T-cell (primary cell): ENCODE measurements at regions not wholly inside any gene's neighbourhood (a gene's known extent, or its start where the extent isn't known, plus 50 kb on each side); places are given as distances from the start of the nearest gene placed in this dataset.

Experiments
- ATAC-seq, 4 experiments: fragments of 200-7000 bp in 3 of 4; fragments of 150-1000 bp in 1 of 4; cut with Tn5 transposase; replicated peaks in 1 of 4; 1 replicate in 3 of 4; 2 replicates in 1 of 4; pipeline ENCODE4 v1.10.0; 2021; ENCODE audit warnings: moderate library complexity in 3 of 4, mild to moderate bottlenecking in 2 of 4, moderate number of reproducible peaks in 1 of 4
- CTCF ChIA-PET, 2 donors: fragments of 300-600 bp; sonication (Branson Sonifier 250); formaldehyde crosslinking; loops; one replicate each; lab custom pipeline; 2022; ENCODE audit warnings: antibody characterized with exemption in 2 of 2; lab: Charles Lee
- POLR2A ChIA-PET, 2 donors: fragments of 300-600 bp; sonication (Branson Sonifier 250); formaldehyde crosslinking; loops; one replicate each; lab custom pipeline; 2022; ENCODE audit warnings: antibody characterized with exemption in 2 of 2; lab: Charles Lee
- DNase-seq, 35 experiments: peaks; one replicate each; pipeline versions ENCODE4 v3.0.0 to v3.0.0-alpha.2; 2013 to 2023
- H3K27ac ChIP-seq: one replicate; pipeline ENCODE4 v1.5.1; 2013; ENCODE audit warnings: low read length
- H3K27me3 ChIP-seq, 2 experiments: replicated peaks in 1 of 2; 1 replicate in 1 of 2; 2 replicates in 1 of 2; pipeline versions ENCODE4 v1.6.1 to v1.7.0; 2013; ENCODE audit warnings: low read length in 1 of 2, mixed read lengths in 1 of 2; ENCODE audit not compliant: control insufficient read depth in 2 of 2, insufficient read depth in 2 of 2; ENCODE audit errors: extremely low read depth in 1 of 2
- H3K36me3 ChIP-seq, 2 donors: 1 replicate in 1 of 2; 2 replicates in 1 of 2; pipeline versions ENCODE4 v1.6.1 to v1.7.0; 2013; ENCODE audit warnings: low read length in 1 of 2; ENCODE audit not compliant: control insufficient read depth in 2 of 2, insufficient read depth in 1 of 2; ENCODE audit errors: extremely low read depth in 1 of 2
- H3K4me1 ChIP-seq, 2 experiments: 1 replicate in 1 of 2; 2 replicates in 1 of 2; pipeline versions ENCODE4 v1.6.1 to v1.7.0; 2013; ENCODE audit warnings: low read length in 2 of 2, mixed read lengths in 1 of 2; ENCODE audit not compliant: insufficient read depth in 2 of 2, control insufficient read depth in 1 of 2; ENCODE audit errors: extremely low read depth in 1 of 2
- H3K4me3 ChIP-seq, 2 donors: 1 replicate in 1 of 2; 2 replicates in 1 of 2; pipeline versions ENCODE4 v1.5.1 to v1.7.0; 2013; ENCODE audit warnings: mild to moderate bottlenecking in 2 of 2, low read length in 1 of 2, moderate library complexity in 1 of 2; ENCODE audit not compliant: control insufficient read depth in 1 of 2; ENCODE audit errors: extremely low read depth in 1 of 2
- H3K9me3 ChIP-seq: 2 replicates; pipeline ENCODE4 v1.7.0; 2013
- H3K27ac Mint-ChIP-seq, 2 donors: one replicate each; pipeline ENCODE4 v1.8.0; 2020 to 2021; ENCODE audit warnings: mild to moderate bottlenecking in 2 of 2, mixed read lengths in 2 of 2
- H3K27me3 Mint-ChIP-seq, 2 donors: one replicate each; pipeline ENCODE4 v1.8.0; 2021 to 2022; ENCODE audit warnings: mixed read lengths in 2 of 2
- H3K36me3 Mint-ChIP-seq: one replicate; pipeline ENCODE4 v1.8.0; 2021; ENCODE audit warnings: mixed read lengths
- H3K4me1 Mint-ChIP-seq, 3 donors: one replicate each; pipeline ENCODE4 v1.8.0; 2020 to 2022; ENCODE audit warnings: mixed read lengths in 3 of 3, mild to moderate bottlenecking in 1 of 3
- H3K4me3 Mint-ChIP-seq, 3 donors: one replicate each; pipeline ENCODE4 v1.8.0; 2020 to 2022; ENCODE audit warnings: mild to moderate bottlenecking in 3 of 3, mixed read lengths in 3 of 3, moderate library complexity in 3 of 3
- H3K9me3 Mint-ChIP-seq, 3 donors: one replicate each; pipeline ENCODE4 v1.8.0; 2020 to 2022; ENCODE audit warnings: mixed read lengths in 3 of 3
- WGBS: methylation state at CpG from one replicate; pipeline ENCODE4 v1.1.5; 2013; ENCODE audit warnings: missing lambda C conversion rate; ENCODE audit not compliant: insufficient coverage; 5-methylcytosine and 5-hydroxymethylcytosine counted together

DNA sequence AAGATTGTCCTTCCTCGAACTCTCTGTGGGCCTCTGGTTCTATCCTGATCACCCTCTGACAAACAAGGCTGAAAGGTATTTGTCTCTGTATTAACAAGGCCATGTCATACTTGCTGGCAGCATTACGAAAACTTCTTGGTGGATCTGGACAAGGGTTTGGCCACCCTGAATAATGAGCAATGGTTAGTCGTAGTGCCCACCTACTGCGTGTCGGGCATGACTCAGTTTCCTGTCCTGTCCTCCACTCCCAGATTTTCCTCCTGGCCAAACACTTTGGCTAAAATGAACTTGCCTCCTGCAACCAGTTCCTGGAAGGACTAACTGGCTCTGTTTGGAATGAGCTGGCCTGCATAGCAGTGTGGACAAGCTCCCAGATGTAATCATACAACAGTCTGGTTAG, 198.5 kb upstream of the SMIM21 start:
- no peak for DNase-seq
- Histone ChIP-seq H3K27me3 (no peaks in the 10 kb centered on the region), H3K27ac (no peak overlapping the region), H3K4me3 (no peak overlapping the region), H3K36me3 (no peaks in the 10 kb centered on the region), H3K4me1 (no peaks in the 10 kb centered on the region), H3K9me3 (no peaks in the 10 kb centered on the region)
- ATAC-seq: no peak
- POLR2A ChIA-PET: no interaction called here
- 93% methylated on average over 4 of the region's 5 CpGs for WGBS
- H3K27me3 Mint-ChIP-seq: peaks cover 4 to 5% of the 10 kb centered on the region in 2 donors
- H3K4me1 Mint-ChIP-seq: no peaks in the 10 kb centered on the region
- H3K27ac Mint-ChIP-seq: no peak overlapping the region
- CTCF ChIA-PET: no interaction called here
- no peak overlapping the region for H3K4me3 Mint-ChIP-seq
- H3K9me3 Mint-ChIP-seq: no peaks in the 10 kb centered on the region
- H3K36me3 Mint-ChIP-seq: no peaks in the 10 kb centered on the region

GRCh38 chr18:75624869-75625268, 197.4 kb upstream of the SMIM21 start:
- POLR2A ChIA-PET: no interaction called here

DNA sequence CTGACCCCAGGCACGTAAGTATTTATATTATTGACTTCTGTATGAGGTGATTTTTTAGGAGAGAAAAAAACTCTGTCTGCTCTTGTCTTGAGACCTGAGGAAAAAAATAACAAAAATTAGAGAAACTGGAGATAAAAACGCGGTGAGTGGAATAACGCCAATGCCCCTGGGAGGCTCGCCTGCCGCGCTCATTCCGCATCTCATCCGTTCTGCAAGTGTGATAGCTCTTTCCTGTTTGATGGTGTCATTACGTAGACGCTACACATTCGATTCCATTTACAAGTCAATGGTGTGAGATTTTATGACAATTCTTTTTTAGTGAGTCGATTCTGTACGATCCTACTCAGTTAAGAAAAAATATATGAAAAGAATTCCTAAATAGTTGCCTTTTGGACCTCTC, 194.3 kb upstream of the SMIM21 start:
- no peak overlapping the region for H3K4me3 Mint-ChIP-seq
- H3K36me3 Mint-ChIP-seq: no peaks in the 10 kb centered on the region
- Histone ChIP-seq H3K4me1 (no peaks in the 10 kb centered on the region), H3K36me3 (no peaks in the 10 kb centered on the region), H3K27me3 (no peaks in the 10 kb centered on the region), H3K27ac (no peak overlapping the region), H3K9me3 (no peaks in the 10 kb centered on the region), H3K4me3 (no peak overlapping the region)
- ATAC-seq: no peak
- no peaks in the 10 kb centered on the region for H3K4me1 Mint-ChIP-seq
- H3K9me3 Mint-ChIP-seq: no peaks in the 10 kb centered on the region
- DNase-seq: no peak
- CTCF ChIA-PET: no interaction called here
- peaks cover 4 to 9% of the 10 kb centered on the region in 2 donors for H3K27me3 Mint-ChIP-seq
- POLR2A ChIA-PET: interaction anchor here in 1 of 2 donors (0.6 kb wide), 1 partner anchor 783 kb away, joined by 4 read pairs; no protein-coding TSS in a partner anchor
- WGBS: 98% methylated on average over 9 of the region's 14 CpGs
- no peak overlapping the region for H3K27ac Mint-ChIP-seq

More at GRCh38 chr18:75624869-75625268, 197.4 kb upstream of the SMIM21 start:
- no peaks in the 10 kb centered on the region for H3K4me1 Mint-ChIP-seq
- Histone ChIP-seq H3K27me3 (no peaks in the 10 kb centered on the region), H3K36me3 (no peaks in the 10 kb centered on the region), H3K9me3 (no peaks in the 10 kb centered on the region), H3K4me1 (no peaks in the 10 kb centered on the region), H3K4me3 (no peak overlapping the region), H3K27ac (no peak overlapping the region)
- ATAC-seq (no peak), DNase-seq (no peak)
- H3K27ac Mint-ChIP-seq: no peak overlapping the region
- H3K9me3 Mint-ChIP-seq: no peaks in the 10 kb centered on the region
- H3K36me3 Mint-ChIP-seq: no peaks in the 10 kb centered on the region
- peaks cover 4 to 11% of the 10 kb centered on the region in 2 donors for H3K27me3 Mint-ChIP-seq
- no peak overlapping the region for H3K4me3 Mint-ChIP-seq
- 94% methylated on average over 2 of the region's 5 CpGs for WGBS
- CTCF ChIA-PET: no interaction called here

DNA sequence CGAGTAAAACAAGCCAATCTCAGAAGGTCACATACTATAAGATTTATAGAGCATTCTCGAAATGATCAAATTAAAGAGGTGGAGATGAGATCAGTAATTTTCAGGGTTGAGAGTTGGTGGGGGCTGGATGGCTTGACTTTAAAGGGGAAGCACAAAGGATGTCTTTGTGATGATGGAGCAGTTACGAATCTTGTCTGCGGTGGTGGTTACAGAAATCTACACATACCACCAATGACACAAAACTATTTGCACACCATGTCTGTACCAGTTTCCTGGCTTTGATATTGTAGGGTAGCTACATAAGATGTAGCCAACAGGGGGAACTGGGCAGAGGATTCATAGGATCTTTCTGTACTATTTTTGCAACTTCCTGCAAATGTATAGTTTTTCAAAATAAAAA, 190.6 kb upstream of the SMIM21 start:
- Histone ChIP-seq H3K36me3 (no peaks in the 10 kb centered on the region), H3K4me1 (no peaks in the 10 kb centered on the region), H3K9me3 (no peaks in the 10 kb centered on the region), H3K27ac (no peak overlapping the region), H3K27me3 (no peaks in the 10 kb centered on the region), H3K4me3 (no peak overlapping the region)
- no peaks in the 10 kb centered on the region for H3K9me3 Mint-ChIP-seq
- no peaks in the 10 kb centered on the region for H3K36me3 Mint-ChIP-seq
- WGBS: no CpG with 5 or more reads among the region's 4 CpGs
- no peaks in the 10 kb centered on the region for H3K4me1 Mint-ChIP-seq
- ChIA-PET POLR2A (no interaction called here), CTCF (no interaction called here)
- H3K4me3 Mint-ChIP-seq: no peak overlapping the region
- H3K27ac Mint-ChIP-seq: no peak overlapping the region
- no peak for ATAC-seq
- peaks cover 4 to 9% of the 10 kb centered on the region in 2 donors for H3K27me3 Mint-ChIP-seq
- no peak for DNase-seq

GRCh38 chr18:75612456-75612855, 185.0 kb upstream of the SMIM21 start:
- ATAC-seq (no peak), DNase-seq (no peak)
- Histone ChIP-seq H3K27me3 (peaks cover 0 to 6% of the 10 kb centered on the region in 2 experiments), H3K4me1 (no peaks in the 10 kb centered on the region), H3K36me3 (no peaks in the 10 kb centered on the region), H3K9me3 (no peaks in the 10 kb centered on the region), H3K27ac (no peak overlapping the region), H3K4me3 (no peak overlapping the region)
- no peak overlapping the region for H3K4me3 Mint-ChIP-seq
- H3K36me3 Mint-ChIP-seq: no peaks in the 10 kb centered on the region
- H3K27ac Mint-ChIP-seq: no peak overlapping the region
- peaks cover 3 to 7% of the 10 kb centered on the region in 2 donors for H3K27me3 Mint-ChIP-seq
- ChIA-PET CTCF (no interaction called here), POLR2A (no interaction called here)
- no peaks in the 10 kb centered on the region for H3K4me1 Mint-ChIP-seq
- WGBS: 21% methylated on average over 2 of the region's 5 CpGs
- H3K9me3 Mint-ChIP-seq: no peaks in the 10 kb centered on the region

DNA sequence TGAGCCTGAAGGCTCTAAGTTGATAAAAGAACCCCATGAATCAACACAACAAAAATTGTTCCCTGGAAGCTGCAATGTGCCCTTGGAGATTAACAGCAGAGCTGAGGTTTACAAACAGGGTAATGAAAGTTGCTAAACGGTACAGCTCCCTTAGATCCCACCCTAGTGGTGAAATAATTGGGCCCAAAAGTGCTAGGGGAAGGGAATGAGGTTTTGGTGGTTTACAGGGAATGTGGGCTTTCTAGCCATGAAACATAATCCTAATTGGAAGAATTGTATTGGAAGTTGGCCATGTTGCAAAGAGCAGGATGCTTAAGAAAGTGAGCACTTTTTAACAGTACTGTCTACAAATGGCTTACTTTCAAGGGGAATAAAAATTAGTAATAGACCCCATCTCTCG, 180.2 kb upstream of the SMIM21 start:
- DNase-seq (no peak), ATAC-seq (no peak)
- no peak overlapping the region for H3K27ac ChIP-seq
- no peaks in the 10 kb centered on the region for H3K4me1 Mint-ChIP-seq
- 60% methylated on average over 2 of the region's 2 CpGs for WGBS
- no peaks in the 10 kb centered on the region for H3K36me3 Mint-ChIP-seq
- H3K9me3 ChIP-seq: no peaks in the 10 kb centered on the region
- no peaks in the 10 kb centered on the region for H3K4me1 ChIP-seq
- H3K27me3 ChIP-seq: peaks cover 0 to 6% of the 10 kb centered on the region in 2 experiments
- no peak overlapping the region for H3K4me3 Mint-ChIP-seq
- CTCF ChIA-PET: interaction anchor here in 1 of 2 donors (0.6 kb wide), 1 partner anchor 1268 kb away, joined by 3 read pairs; no protein-coding TSS in a partner anchor
- H3K27me3 Mint-ChIP-seq: peaks cover 3% of the 10 kb centered on the region in 2 donors
- POLR2A ChIA-PET: interaction anchor here in 1 of 2 donors (0.5 kb wide), 1 partner anchor 872 kb away, joined by 3 read pairs; no protein-coding TSS in a partner anchor
- H3K27ac Mint-ChIP-seq: no peak overlapping the region
- H3K9me3 Mint-ChIP-seq: no peaks in the 10 kb centered on the region
- H3K4me3 ChIP-seq: no peak overlapping the region
- no peaks in the 10 kb centered on the region for H3K36me3 ChIP-seq

GRCh38 chr18:75592527-75592926, 165.0 kb upstream of the SMIM21 start:
- no peaks in the 10 kb centered on the region for H3K27me3 Mint-ChIP-seq
- H3K4me1 Mint-ChIP-seq: no peaks in the 10 kb centered on the region

More at GRCh38 chr18:75592527-75592926, 165.0 kb upstream of the SMIM21 start:
- Mint-ChIP-seq H3K27ac (no peak overlapping the region), H3K9me3 (peaks cover 16 to 33% (median 24%) of the 10 kb centered on the region in 3 donors), H3K4me3 (no peak overlapping the region), H3K36me3 (no peaks in the 10 kb centered on the region)
- WGBS: no CpG with 5 or more reads among the region's 3 CpGs
- no peak for DNase-seq
- Histone ChIP-seq H3K36me3 (no peaks in the 10 kb centered on the region), H3K27me3 (peaks cover 0 to 3% of the 10 kb centered on the region in 2 experiments), H3K4me1 (no peaks in the 10 kb centered on the region), H3K9me3 (peaks cover 2% of the 10 kb centered on the region), H3K4me3 (no peak overlapping the region), H3K27ac (no peak overlapping the region)
- no peak for ATAC-seq
- ChIA-PET CTCF (no interaction called here), POLR2A (no interaction called here)
